GM21619 (cell line): ENCODE measurements at regions not wholly inside any gene's neighbourhood (a gene's known extent, or its start where the extent isn't known, plus 50 kb on each side); places are given as distances from the start of the nearest gene placed in this dataset.
A peak's percentile ranks its signal among the peaks of the same experiment; 100 is the strongest.
"Not testable (repeated sequence)": the region's sequence is repeated elsewhere in the genome, so short reads cannot be mapped to it uniquely, and the experiment has no call there.

ENCODE experiments used
- ATAC-seq: cut with Tn5 transposase; IDR thresholded peaks from one replicate; pipeline ENCODE4 v1.9.1; 2021; ENCODE audit not compliant: unreplicated experiment

- ATAC-seq: no peak
These were observed 229.6 kb downstream of the IGSF11 start for GRCh38 chr3:118805007-118805406.

GRCh38 chr3:118806423-118806822, 228.2 kb downstream of the IGSF11 start:
- no peak for ATAC-seq

GRCh38 chr3:118807349-118807748, 227.3 kb downstream of the IGSF11 start:
- not testable (repeated sequence) for ATAC-seq

GRCh38 chr3:118808723-118809122, 225.9 kb downstream of the IGSF11 start:
- no peak for ATAC-seq

GRCh38 chr3:118809696-118810498, 224.7 kb downstream of the IGSF11 start:
- ATAC-seq: peak; percentile 48

- ATAC-seq: peak; percentile 4
These were observed 224.1 kb downstream of the IGSF11 start for GRCh38 chr3:118810499-118811035.

GRCh38 chr3:118811236-118811732, 223.4 kb downstream of the IGSF11 start:
- ATAC-seq: no peak

- ATAC-seq: no peak
These were observed 221.2 kb downstream of the IGSF11 start for GRCh38 chr3:118813472-118813871.

GRCh38 chr3:118817748-118818165, 216.9 kb downstream of the IGSF11 start:
- ATAC-seq: peak; percentile 85

GRCh38 chr3:118818386-118818785, 216.3 kb downstream of the IGSF11 start:
- ATAC-seq: no peak

GRCh38 chr3:118823626-118824025, 211.0 kb downstream of the IGSF11 start:
- no peak for ATAC-seq

GRCh38 chr3:118827446-118827845, 207.2 kb downstream of the IGSF11 start:
- no peak for ATAC-seq

- no peak for ATAC-seq
These were observed 206.3 kb downstream of the IGSF11 start for GRCh38 chr3:118828351-118828750.

- ATAC-seq: no peak
These were observed 201.6 kb downstream of the IGSF11 start for GRCh38 chr3:118833075-118833474.

- no peak for ATAC-seq
These were observed 195.8 kb downstream of the IGSF11 start for GRCh38 chr3:118838871-118839270.

GRCh38 chr3:118842147-118842863, 192.3 kb downstream of the IGSF11 start:
- ATAC-seq: no peak

GRCh38 chr3:118846176-118846575, 188.5 kb downstream of the IGSF11 start:
- ATAC-seq: no peak
